ENCODE measurements at regions not wholly inside any gene's neighbourhood (a gene's known extent, or its start where the extent isn't known, plus 50 kb on each side); places are given as distances from the start of the nearest gene placed in this dataset.

GRCh38 chrX:13470685-13470977 lies 98.8 kb upstream of the EGFL6 start:
- peaks cover 0 to 6% (median 0%) of the 10 kb centered on the region in 3 experiments; a peak in 2 of 7 replicates for H3K36me3 Mint-ChIP-seq (ENCODE audit: insufficient read depth in 1 of 3, low read depth in 3 of 3)

More at GRCh38 chrX:13470685-13470977, 98.8 kb upstream of the EGFL6 start:
- Mint-ChIP-seq H3K27ac (no peak overlapping the region), H3K4me3 (no peak overlapping the region), H3K4me1 (peaks cover 0 to 17% of the 10 kb centered on the region in 2 experiments), H3K9me3 (peaks cover 56 to 58% of the 10 kb centered on the region in 2 experiments), H3K27me3 (ENCODE audit: low read depth) (peaks cover 2% of the 10 kb centered on the region; the same call in 1 of the 2 replicates)
- no peak overlapping the region for H3T11ph ChIP-seq (ENCODE audit: low read length)
- no peak overlapping the region for H4K91ac ChIP-seq (ENCODE audit: insufficient read length, low read depth, low read length)
- H2BK120ac ChIP-seq (ENCODE audit: low read depth, low read length, poor library complexity, severe bottlenecking) = no peak overlapping the region
- no peak overlapping the region for H3K18ac ChIP-seq (ENCODE audit: insufficient read length, low read depth, low read length)
- no peak overlapping the region for H2BK5ac ChIP-seq (ENCODE audit: insufficient read length, low read length)
- H2BK12ac ChIP-seq (ENCODE audit: insufficient read length, low read depth, low read length) = no peak overlapping the region
- no peaks in the 10 kb centered on the region for H3K9me3 ChIP-seq (ENCODE audit: control insufficient read depth, low read depth, low read length)
- H4K8ac ChIP-seq (replicated peaks; ENCODE audit: insufficient read length, low read depth, low read length) = no peak overlapping the region
- H3K4me1 ChIP-seq (ENCODE audit: insufficient read depth, low read length) = 0 out of 2 replicates have a peak, but pooled peaks cover 2% of the 10 kb centered on the region
- no peak overlapping the region for H3K4ac ChIP-seq (ENCODE audit: low read depth, low read length)
- no peak overlapping the region for H2AFZ ChIP-seq (ENCODE audit: low read length)
- H4K20me1 ChIP-seq (ENCODE audit: control insufficient read depth, insufficient read depth, insufficient read length) = no peaks in the 10 kb centered on the region
- no peak overlapping the region for H2BK20ac ChIP-seq (ENCODE audit: low read depth, low read length, poor library complexity, severe bottlenecking)
- H3K56ac ChIP-seq (ENCODE audit: insufficient read length, low read depth, low read length) = no peak overlapping the region
- H3K27ac ChIP-seq (ENCODE audit: insufficient read length, low read depth, low read length) = no peak overlapping the region
- H3K79me1 ChIP-seq (ENCODE audit: insufficient read depth, low read depth, low read length, poor library complexity, severe bottlenecking) = no peaks in the 10 kb centered on the region
- H4K5ac ChIP-seq (ENCODE audit: insufficient read length, low read depth, low read length) = no peak overlapping the region
- no peak overlapping the region for H2AK5ac ChIP-seq (ENCODE audit: insufficient read length, low read length)
- no peak for TF ChIP-seq CTCF (conservative IDR thresholded peaks at IDR 0.05)
- no CpG with 5 or more reads among the region's 3 CpGs for WGBS (ENCODE audit: extremely low coverage, insufficient read length, low lambda C conversion rate)
- no peaks in the 10 kb centered on the region for H3K27me3 ChIP-seq (ENCODE audit: insufficient read depth, low read length)
- H3K9ac ChIP-seq (ENCODE audit: extremely low read depth, insufficient read length, low read length) = no peak overlapping the region
- no peaks in the 10 kb centered on the region for H3K79me2 ChIP-seq (ENCODE audit: insufficient read depth, low read length)
- no peak overlapping the region for H3K4me2 ChIP-seq (ENCODE audit: insufficient read depth, insufficient read length, low read length)
- H3K23me2 ChIP-seq (ENCODE audit: insufficient read length, low read depth, low read length, poor library complexity, severe bottlenecking) = no peaks in the 10 kb centered on the region
- no peak overlapping the region for H3K14ac ChIP-seq (ENCODE audit: insufficient read depth, low read length)
- DNase-seq = no peak
- H2BK15ac ChIP-seq (ENCODE audit: low read depth, low read length) = no peak overlapping the region
- no peak overlapping the region for H3K23ac ChIP-seq (ENCODE audit: insufficient read length, low read depth, low read length)

Measured in H9 (cell line).